ENCODE measurements at regions not wholly inside any gene's neighbourhood (a gene's known extent, or its start where the extent isn't known, plus 50 kb on each side); places are given as distances from the start of the nearest gene placed in this dataset.

GRCh38 chr5:15106530-15107283 is 235.1 kb upstream of the ANKH start:
- TF ChIP-seq TAF7 (optimal IDR thresholded peaks at IDR 0.05; ENCODE audit: borderline replicate concordance, low read depth, low read length) (no peak), CTCF (IDR thresholded peaks at IDR 0.05; ENCODE audit: control extremely low read depth in 1 of 3, insufficient read depth in 1 of 3, low read depth in 1 of 3, low read length in 3 of 3) (no peak), POLR2A (IDR thresholded peaks at IDR 0.05; ENCODE audit: control extremely low read depth in 1 of 2, low read depth in 2 of 2, low read length in 2 of 2) (no peak), JUND (IDR thresholded peaks at IDR 0.05; ENCODE audit: low read length) (no peak), SP4 (IDR thresholded peaks at IDR 0.05; ENCODE audit: low read length) (no peak), HDAC2 (IDR thresholded peaks at IDR 0.05; ENCODE audit: borderline replicate concordance in 1 of 2, low read depth in 2 of 2, low read length in 2 of 2) (no peak), MAX (IDR thresholded peaks at IDR 0.05) (no peak), HDAC6 (IDR thresholded peaks at IDR 0.05; ENCODE audit: low read depth, low read length) (no peak), CBX8 (IDR thresholded peaks at IDR 0.05; ENCODE audit: borderline replicate concordance, low read depth, low read length) (no peak), TCF12 (IDR thresholded peaks at IDR 0.05; ENCODE audit: low read depth, low read length) (no peak), RFX5 (IDR thresholded peaks at IDR 0.05; ENCODE audit: borderline replicate concordance, low read depth, low read length) (no peak), TAF1 (IDR thresholded peaks at IDR 0.05; ENCODE audit: low read depth, low read length) (no peak)

All from H1 (cell line).